GM19238 (cell line): ENCODE measurements at regions not wholly inside any gene's neighbourhood (a gene's known extent, or its start where the extent isn't known, plus 50 kb on each side); places are given as distances from the start of the nearest gene placed in this dataset.
"Not testable (repeated sequence)": the region's sequence is repeated elsewhere in the genome, so short reads cannot be mapped to it uniquely, and the experiment has no call there.

Experiments used
- DNase-seq: peaks from one replicate; pipeline ENCODE4 v3.0.0; 2011; ENCODE audit warnings: low spot score; ENCODE audit not compliant: insufficient read length

- DNase-seq, result no peak
These were observed 222.5 kb upstream of the PITRM1 start for GRCh38 chr10:3395041-3395440.

- DNase-seq, result no peak
These were observed 221.4 kb upstream of the PITRM1 start for GRCh38 chr10:3393958-3394357.

GRCh38 chr10:3391657-3392056, 219.1 kb upstream of the PITRM1 start:
- no peak for DNase-seq

- no peak for DNase-seq
These were observed 216.5 kb upstream of the PITRM1 start for GRCh38 chr10:3389130-3389529.

GRCh38 chr10:3385487-3385886, 212.9 kb upstream of the PITRM1 start:
- DNase-seq, result no peak

GRCh38 chr10:3382092-3382491, 209.5 kb upstream of the PITRM1 start:
- no peak for DNase-seq

- DNase-seq, result no peak
These were observed 207.9 kb upstream of the PITRM1 start for GRCh38 chr10:3380406-3381050.

- no peak for DNase-seq
These were observed 204.0 kb upstream of the PITRM1 start for GRCh38 chr10:3376631-3377030.

GRCh38 chr10:3375505-3375904, 202.9 kb upstream of the PITRM1 start:
- DNase-seq, result no peak

GRCh38 chr10:3374914-3375313, 202.3 kb upstream of the PITRM1 start:
- DNase-seq, result no peak

GRCh38 chr10:3373374-3374027, 200.9 kb upstream of the PITRM1 start:
- not testable (repeated sequence) for DNase-seq

GRCh38 chr10:3372281-3372680, 199.7 kb upstream of the PITRM1 start:
- DNase-seq, result no peak

- not testable (repeated sequence) for DNase-seq
These were observed 199.0 kb upstream of the PITRM1 start for GRCh38 chr10:3371624-3372023.

- DNase-seq, result no peak
These were observed 194.3 kb upstream of the PITRM1 start for GRCh38 chr10:3366735-3367405.

GRCh38 chr10:3366043-3366442, 193.5 kb upstream of the PITRM1 start:
- no peak for DNase-seq

- DNase-seq, result no peak
These were observed 193.0 kb upstream of the PITRM1 start for GRCh38 chr10:3365630-3366029.

GRCh38 chr10:3364768-3365480, 192.3 kb upstream of the PITRM1 start:
- DNase-seq, result no peak

GRCh38 chr10:3363311-3364045, 190.9 kb upstream of the PITRM1 start:
- DNase-seq, result no peak

- DNase-seq, result no peak
These were observed 189.8 kb upstream of the PITRM1 start for GRCh38 chr10:3362394-3362793.

GRCh38 chr10:3361640-3362039, 189.1 kb upstream of the PITRM1 start:
- DNase-seq, result no peak

- DNase-seq, result no peak
These were observed 185.2 kb upstream of the PITRM1 start for GRCh38 chr10:3357737-3358136.
